ENCODE measurements at regions not wholly inside any gene's neighbourhood (a gene's known extent, or its start where the extent isn't known, plus 50 kb on each side); places are given as distances from the start of the nearest gene placed in this dataset.

DNA sequence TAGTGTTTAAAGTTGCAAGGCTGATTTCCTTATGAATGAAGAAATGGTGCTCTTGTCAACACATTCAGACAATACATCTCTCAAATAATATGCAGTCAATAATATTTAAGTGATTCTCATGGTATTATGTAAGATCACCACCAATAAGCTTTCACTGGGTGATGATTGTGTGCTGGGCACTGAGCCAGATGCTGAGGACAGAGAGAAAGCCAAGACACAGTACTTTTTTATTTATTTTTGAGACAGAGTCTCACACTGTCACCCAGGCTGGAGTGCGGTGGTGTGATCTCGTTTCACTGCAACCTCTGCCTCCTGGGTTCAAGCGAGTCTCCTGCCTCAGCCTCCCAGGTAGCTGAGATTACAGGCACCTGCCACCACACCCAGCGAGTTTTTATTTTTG is 130.6 kb upstream of the LSM8 start:
- FAIRE-seq (no peak), DNase-seq (ENCODE audit: insufficient read length, low spot score) (no peak)
- TF ChIP-seq CTCF (IDR thresholded peaks at IDR 0.05; ENCODE audit: insufficient read depth, missing control alignments) = no peak

DNA sequence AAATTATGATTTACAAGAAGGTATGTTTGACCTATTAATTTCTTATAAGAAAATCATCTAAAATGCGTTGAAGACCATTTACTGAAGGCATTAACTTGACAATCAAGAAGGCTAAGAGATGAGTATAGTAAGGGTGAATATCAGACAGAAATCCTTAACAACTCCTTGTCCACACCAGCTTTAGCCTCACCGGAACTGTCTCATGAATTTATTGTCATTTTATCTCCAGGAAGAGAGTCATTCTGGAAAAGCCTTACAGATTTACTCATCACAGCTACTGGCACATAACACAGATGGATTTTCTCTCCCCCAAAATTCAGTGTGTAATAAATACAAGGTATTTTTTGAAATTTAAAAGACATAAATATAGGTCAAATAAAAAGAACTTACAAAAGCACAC is 129.4 kb upstream of the LSM8 start:
- DNase-seq (ENCODE audit: insufficient read length, low spot score) (no peak), FAIRE-seq (no peak)
- TF ChIP-seq CTCF (IDR thresholded peaks at IDR 0.05; ENCODE audit: insufficient read depth, missing control alignments) = no peak

- FAIRE-seq (no peak), DNase-seq (ENCODE audit: insufficient read length, low spot score) (no peak)
These were observed 128.3 kb upstream of the LSM8 start for GRCh38 chr7:118055647-118056046.

GRCh38 chr7:118057404-118057803 is 126.6 kb upstream of the LSM8 start:
- no peak for FAIRE-seq

More at GRCh38 chr7:118055647-118056046, 128.3 kb upstream of the LSM8 start:
- TF ChIP-seq CTCF (IDR thresholded peaks at IDR 0.05; ENCODE audit: insufficient read depth, missing control alignments) = no peak

DNA sequence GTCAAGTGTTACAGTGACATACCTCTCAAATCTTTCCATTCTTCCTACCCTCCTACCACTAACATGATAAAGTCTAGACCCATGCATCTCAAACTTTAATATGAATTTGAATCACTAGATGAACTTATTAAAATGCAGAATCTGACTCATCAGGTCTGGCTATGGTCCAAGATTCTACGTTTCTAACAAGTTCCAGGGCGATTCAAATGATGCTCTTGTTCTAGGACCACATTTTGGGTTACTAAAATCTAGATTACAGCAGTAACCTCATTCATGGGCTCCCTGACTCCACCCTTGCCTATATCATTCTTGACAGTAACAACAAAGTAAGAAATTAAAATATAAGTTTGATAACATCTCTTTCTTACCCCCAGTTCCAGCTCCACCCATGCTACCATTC is 124.8 kb upstream of the LSM8 start:
- FAIRE-seq (no peak), DNase-seq (ENCODE audit: insufficient read length, low spot score) (no peak)
- no peak for TF ChIP-seq CTCF (IDR thresholded peaks at IDR 0.05; ENCODE audit: insufficient read depth, missing control alignments)

More at GRCh38 chr7:118057404-118057803, 126.6 kb upstream of the LSM8 start:
- no peak for TF ChIP-seq CTCF (IDR thresholded peaks at IDR 0.05; ENCODE audit: insufficient read depth, missing control alignments)
- DNase-seq (ENCODE audit: insufficient read length, low spot score) = no peak

- DNase-seq (ENCODE audit: insufficient read length, low spot score) = no peak
- FAIRE-seq = no peak
- no peak for TF ChIP-seq CTCF (IDR thresholded peaks at IDR 0.05; ENCODE audit: insufficient read depth, missing control alignments)
These were observed 123.3 kb upstream of the LSM8 start for GRCh38 chr7:118060692-118061091.

GRCh38 chr7:118061386-118061785 is 122.6 kb upstream of the LSM8 start:
- no peak for FAIRE-seq
- no peak for DNase-seq (ENCODE audit: insufficient read length, low spot score)
- no peak for TF ChIP-seq CTCF (IDR thresholded peaks at IDR 0.05; ENCODE audit: insufficient read depth, missing control alignments)
